T-cell (primary cell): ENCODE measurements at regions not wholly inside any gene's neighbourhood (a gene's known extent, or its start where the extent isn't known, plus 50 kb on each side); places are given as distances from the start of the nearest gene placed in this dataset.
"Not testable (repeated sequence)": the region's sequence is repeated elsewhere in the genome, so short reads cannot be mapped to it uniquely, and the experiment has no call there.

Source experiments
- ATAC-seq, 4 experiments: fragments of 200-7000 bp in 3 of 4; fragments of 150-1000 bp in 1 of 4; cut with Tn5 transposase; replicated peaks in 1 of 4; 1 replicate in 3 of 4; 2 replicates in 1 of 4; pipeline ENCODE4 v1.10.0; 2021; ENCODE audit warnings: moderate library complexity in 3 of 4, mild to moderate bottlenecking in 2 of 4, moderate number of reproducible peaks in 1 of 4
- CTCF ChIA-PET, 2 donors: fragments of 300-600 bp; sonication (Branson Sonifier 250); formaldehyde crosslinking; loops; one replicate each; lab custom pipeline; 2022; ENCODE audit warnings: antibody characterized with exemption in 2 of 2; lab: Charles Lee
- POLR2A ChIA-PET, 2 donors: fragments of 300-600 bp; sonication (Branson Sonifier 250); formaldehyde crosslinking; loops; one replicate each; lab custom pipeline; 2022; ENCODE audit warnings: antibody characterized with exemption in 2 of 2; lab: Charles Lee
- DNase-seq, 35 experiments: peaks; one replicate each; pipeline versions ENCODE4 v3.0.0 to v3.0.0-alpha.2; 2013 to 2023
- H3K27ac ChIP-seq: one replicate; pipeline ENCODE4 v1.5.1; 2013; ENCODE audit warnings: low read length
- H3K27me3 ChIP-seq, 2 experiments: replicated peaks in 1 of 2; 1 replicate in 1 of 2; 2 replicates in 1 of 2; pipeline versions ENCODE4 v1.6.1 to v1.7.0; 2013; ENCODE audit warnings: low read length in 1 of 2, mixed read lengths in 1 of 2; ENCODE audit not compliant: control insufficient read depth in 2 of 2, insufficient read depth in 2 of 2; ENCODE audit errors: extremely low read depth in 1 of 2
- H3K36me3 ChIP-seq, 2 donors: 1 replicate in 1 of 2; 2 replicates in 1 of 2; pipeline versions ENCODE4 v1.6.1 to v1.7.0; 2013; ENCODE audit warnings: low read length in 1 of 2; ENCODE audit not compliant: control insufficient read depth in 2 of 2, insufficient read depth in 1 of 2; ENCODE audit errors: extremely low read depth in 1 of 2
- H3K4me1 ChIP-seq, 2 experiments: 1 replicate in 1 of 2; 2 replicates in 1 of 2; pipeline versions ENCODE4 v1.6.1 to v1.7.0; 2013; ENCODE audit warnings: low read length in 2 of 2, mixed read lengths in 1 of 2; ENCODE audit not compliant: insufficient read depth in 2 of 2, control insufficient read depth in 1 of 2; ENCODE audit errors: extremely low read depth in 1 of 2
- H3K4me3 ChIP-seq, 2 donors: 1 replicate in 1 of 2; 2 replicates in 1 of 2; pipeline versions ENCODE4 v1.5.1 to v1.7.0; 2013; ENCODE audit warnings: mild to moderate bottlenecking in 2 of 2, low read length in 1 of 2, moderate library complexity in 1 of 2; ENCODE audit not compliant: control insufficient read depth in 1 of 2; ENCODE audit errors: extremely low read depth in 1 of 2
- H3K9me3 ChIP-seq: 2 replicates; pipeline ENCODE4 v1.7.0; 2013
- H3K27ac Mint-ChIP-seq, 2 donors: one replicate each; pipeline ENCODE4 v1.8.0; 2020 to 2021; ENCODE audit warnings: mild to moderate bottlenecking in 2 of 2, mixed read lengths in 2 of 2
- H3K27me3 Mint-ChIP-seq, 2 donors: one replicate each; pipeline ENCODE4 v1.8.0; 2021 to 2022; ENCODE audit warnings: mixed read lengths in 2 of 2
- H3K36me3 Mint-ChIP-seq: one replicate; pipeline ENCODE4 v1.8.0; 2021; ENCODE audit warnings: mixed read lengths
- H3K4me1 Mint-ChIP-seq, 3 donors: one replicate each; pipeline ENCODE4 v1.8.0; 2020 to 2022; ENCODE audit warnings: mixed read lengths in 3 of 3, mild to moderate bottlenecking in 1 of 3
- H3K4me3 Mint-ChIP-seq, 3 donors: one replicate each; pipeline ENCODE4 v1.8.0; 2020 to 2022; ENCODE audit warnings: mild to moderate bottlenecking in 3 of 3, mixed read lengths in 3 of 3, moderate library complexity in 3 of 3
- H3K9me3 Mint-ChIP-seq, 3 donors: one replicate each; pipeline ENCODE4 v1.8.0; 2020 to 2022; ENCODE audit warnings: mixed read lengths in 3 of 3
- WGBS: methylation state at CpG from one replicate; pipeline ENCODE4 v1.1.5; 2013; ENCODE audit warnings: missing lambda C conversion rate; ENCODE audit not compliant: insufficient coverage; 5-methylcytosine and 5-hydroxymethylcytosine counted together

- ATAC-seq (no peak), DNase-seq (no peak)
- CTCF ChIA-PET: no interaction called here
These were observed 786.8 kb upstream of the DDX18 start for GRCh38 chr2:117027646-117028045.

GRCh38 chr2:117028708-117029107, 785.8 kb upstream of the DDX18 start:
- H3K27ac ChIP-seq, CTCF ChIA-PET, H3K4me3 Mint-ChIP-seq, ATAC-seq, H3K36me3 ChIP-seq, H3K27ac Mint-ChIP-seq, DNase-seq, H3K36me3 Mint-ChIP-seq, H3K27me3 ChIP-seq, H3K9me3 ChIP-seq, H3K4me3 ChIP-seq, H3K27me3 Mint-ChIP-seq, H3K4me1 Mint-ChIP-seq, H3K4me1 ChIP-seq: not testable (repeated sequence)
- H3K9me3 Mint-ChIP-seq: peaks cover 17 to 20% (median 20%) of the 10 kb centered on the region in 3 donors
- 93% methylated on average over 7 of the region's 18 CpGs for WGBS
- POLR2A ChIA-PET: interaction anchor here in 1 of 2 donors (0.6 kb wide), 1 partner anchor 17 kb away, joined by 3 read pairs; no protein-coding TSS in a partner anchor

More at GRCh38 chr2:117027646-117028045, 786.8 kb upstream of the DDX18 start:
- Histone ChIP-seq H3K36me3 (no peaks in the 10 kb centered on the region), H3K27me3 (no peaks in the 10 kb centered on the region), H3K4me3 (no peak overlapping the region), H3K27ac (no peak overlapping the region), H3K9me3 (peaks cover 2% of the 10 kb centered on the region), H3K4me1 (no peaks in the 10 kb centered on the region)
- H3K36me3 Mint-ChIP-seq: no peaks in the 10 kb centered on the region
- POLR2A ChIA-PET: no interaction called here
- WGBS: no CpG with 5 or more reads among the region's 6 CpGs
- H3K27me3 Mint-ChIP-seq: no peaks in the 10 kb centered on the region
- H3K4me3 Mint-ChIP-seq: no peak overlapping the region
- peaks cover 14 to 17% (median 14%) of the 10 kb centered on the region in 3 donors for H3K9me3 Mint-ChIP-seq
- no peak overlapping the region for H3K27ac Mint-ChIP-seq
- no peaks in the 10 kb centered on the region for H3K4me1 Mint-ChIP-seq

- CTCF ChIA-PET: no interaction called here
- Histone ChIP-seq H3K9me3 (no peaks in the 10 kb centered on the region), H3K4me1 (no peaks in the 10 kb centered on the region), H3K27me3 (no peaks in the 10 kb centered on the region), H3K4me3 (no peak overlapping the region), H3K27ac (no peak overlapping the region), H3K36me3 (no peaks in the 10 kb centered on the region)
- no peak overlapping the region for H3K27ac Mint-ChIP-seq
- WGBS: 89% methylated on average over 49 of the region's 59 CpGs
- ATAC-seq (no peak), DNase-seq (no peak)
- peaks cover 22 to 27% (median 24%) of the 10 kb centered on the region in 3 donors for H3K9me3 Mint-ChIP-seq
- H3K27me3 Mint-ChIP-seq: no peaks in the 10 kb centered on the region
- H3K4me1 Mint-ChIP-seq: no peaks in the 10 kb centered on the region
- no peak overlapping the region for H3K4me3 Mint-ChIP-seq
- H3K36me3 Mint-ChIP-seq: no peaks in the 10 kb centered on the region
- POLR2A ChIA-PET: no interaction called here
These were observed 758.8 kb upstream of the DDX18 start for GRCh38 chr2:117055499-117056375.

- H3K36me3 ChIP-seq: no peaks in the 10 kb centered on the region
- no peaks in the 10 kb centered on the region for H3K9me3 ChIP-seq
- DNase-seq: no peak
- Mint-ChIP-seq H3K9me3 (peaks cover 19 to 27% (median 22%) of the 10 kb centered on the region in 3 donors), H3K4me3 (no peak overlapping the region), H3K27ac (no peak overlapping the region), H3K4me1 (no peaks in the 10 kb centered on the region), H3K36me3 (no peaks in the 10 kb centered on the region), H3K27me3 (no peaks in the 10 kb centered on the region)
- no peak overlapping the region for H3K4me3 ChIP-seq
- POLR2A ChIA-PET: no interaction called here
- 91% methylated on average over 4 of the region's 4 CpGs for WGBS
- H3K4me1 ChIP-seq: no peaks in the 10 kb centered on the region
- no peaks in the 10 kb centered on the region for H3K27me3 ChIP-seq
- no peak for ATAC-seq
- CTCF ChIA-PET: no interaction called here
- H3K27ac ChIP-seq: no peak overlapping the region
These were observed 758.1 kb upstream of the DDX18 start for GRCh38 chr2:117056376-117056748.

GRCh38 chr2:117057016-117057415, 757.5 kb upstream of the DDX18 start:
- WGBS: 44% methylated on average over 2 of the region's 3 CpGs

GRCh38 chr2:117058366-117058765, 756.1 kb upstream of the DDX18 start:
- no peak for ATAC-seq
- Histone ChIP-seq H3K27me3 (no peaks in the 10 kb centered on the region), H3K36me3 (no peaks in the 10 kb centered on the region), H3K9me3 (no peaks in the 10 kb centered on the region), H3K27ac (no peak overlapping the region), H3K4me1 (no peaks in the 10 kb centered on the region), H3K4me3 (no peak overlapping the region)
- CTCF ChIA-PET: no interaction called here
- Mint-ChIP-seq H3K27me3 (no peaks in the 10 kb centered on the region), H3K27ac (no peak overlapping the region), H3K9me3 (peaks cover 17 to 25% (median 19%) of the 10 kb centered on the region in 3 donors), H3K4me1 (no peaks in the 10 kb centered on the region), H3K4me3 (no peak overlapping the region), H3K36me3 (no peaks in the 10 kb centered on the region)
- POLR2A ChIA-PET: no interaction called here
- WGBS: 9% methylated on average over 3 of the region's 3 CpGs
- no peak for DNase-seq

More at GRCh38 chr2:117057016-117057415, 757.5 kb upstream of the DDX18 start:
- Histone ChIP-seq H3K27me3 (no peaks in the 10 kb centered on the region), H3K4me1 (no peaks in the 10 kb centered on the region), H3K36me3 (no peaks in the 10 kb centered on the region), H3K27ac (no peak overlapping the region), H3K9me3 (no peaks in the 10 kb centered on the region), H3K4me3 (no peak overlapping the region)
- ChIA-PET CTCF (no interaction called here), POLR2A (no interaction called here)
- Mint-ChIP-seq H3K4me3 (no peak overlapping the region), H3K27ac (no peak overlapping the region), H3K27me3 (no peaks in the 10 kb centered on the region), H3K9me3 (peaks cover 21 to 25% (median 24%) of the 10 kb centered on the region in 3 donors), H3K36me3 (no peaks in the 10 kb centered on the region), H3K4me1 (no peaks in the 10 kb centered on the region)
- DNase-seq: no peak
- no peak for ATAC-seq
